Adrenal gland (tissue), 9 donors: ENCODE measurements at regions not wholly inside any gene's neighbourhood (a gene's known extent, or its start where the extent isn't known, plus 50 kb on each side); places are given as distances from the start of the nearest gene placed in this dataset.

Experiments
- DNase-seq, 7 donors: peaks; one replicate each; pipeline ENCODE4 v3.0.0-alpha.2; 2019 to 2020
- H3K27ac ChIP-seq, 5 donors: fragments of 200-600 bp; sonication (generic) in 4 of 5; 1 replicate in 3 of 5; 2 replicates in 2 of 5; pipeline versions ENCODE4 v1.5.1 to v1.8.0; 2016 to 2020; ENCODE audit warnings: mild to moderate bottlenecking in 1 of 5
- H3K27me3 ChIP-seq: fragments of 200-600 bp; 2 replicates; pipeline ENCODE4 v1.8.0; 2021
- H3K36me3 ChIP-seq, 2 donors: fragments of 200-600 bp; replicated peaks in 1 of 2; 1 replicate in 1 of 2; 2 replicates in 1 of 2; pipeline versions ENCODE4 v1.5.1 to v1.8.0; 2018 to 2022
- H3K4me1 ChIP-seq, 2 donors: fragments of 200-600 bp; replicated peaks in 1 of 2; 1 replicate in 1 of 2; 2 replicates in 1 of 2; pipeline versions ENCODE4 v1.5.1 to v1.8.0; 2018 to 2021
- H3K4me3 ChIP-seq, 4 donors: fragments of 200-600 bp; sonication (generic) in 3 of 4; one replicate each; pipeline ENCODE4 v1.5.1; 2016 to 2018
- H3K9me3 ChIP-seq, 3 donors: fragments of 200-600 bp; sonication (generic) in 1 of 3; replicated peaks in 1 of 3; 1 replicate in 2 of 3; 2 replicates in 1 of 3; pipeline versions ENCODE4 v1.5.1 to v1.8.0; 2016 to 2021
- POLR2A ChIP-seq, 2 donors: fragments of 450-650 bp; IDR thresholded peaks; one replicate each; pipeline ENCODE4 v1.6.1; 2017; ENCODE audit warnings: antibody characterized with exemption in 2 of 2, mild to moderate bottlenecking in 2 of 2, moderate library complexity in 1 of 2
- WGBS, 4 donors: extraction: QIAGEN DNeasy Blood & Tissue Kit in 2 of 4; methylation state at CpG; one replicate each; pipeline versions ENCODE4 v1.1.5 to v1.1.7; 2013 to 2017; 5-methylcytosine and 5-hydroxymethylcytosine counted together
- intact Hi-C, 2 donors: fragments of 100-400 bp; cut with DNase I; formaldehyde crosslinking; loops; one replicate each; pipeline versions ENCODE4 v1.14.1 to v1.15.0; 2022 to 2023
- TF ChIP-seq, protein P1 (sequence below), 6 experiments: fragments of 450-650 bp in 4 of 6; fragments of 200-600 bp in 2 of 6; sonication (generic) in 1 of 6; IDR thresholded peaks; 1 replicate in 5 of 6; 2 replicates in 1 of 6; pipeline versions ENCODE4 v1.5.1 to v1.8.0; 2016 to 2021; ENCODE audit warnings: antibody characterized with exemption in 6 of 6, mild to moderate bottlenecking in 2 of 6, moderate library complexity in 1 of 6
- donor health status: healthy with polysubstance abuse.
- donor health status: Bipolar disorder and iron deficiency.
- donor health status: DM: yes; HTN: yes; CAD: no.
- donor health status: DM: no; HTN: no; CAD: no.
- donor health status: DM: no; HTN: no; CAD: no.

GRCh38 chr12:92403210-92404175, 257.8 kb upstream of the BTG1 start:
- TF ChIP-seq POLR2A (IDR thresholded peaks at IDR 0.05) = no peak
- TF ChIP-seq, protein P1, sequence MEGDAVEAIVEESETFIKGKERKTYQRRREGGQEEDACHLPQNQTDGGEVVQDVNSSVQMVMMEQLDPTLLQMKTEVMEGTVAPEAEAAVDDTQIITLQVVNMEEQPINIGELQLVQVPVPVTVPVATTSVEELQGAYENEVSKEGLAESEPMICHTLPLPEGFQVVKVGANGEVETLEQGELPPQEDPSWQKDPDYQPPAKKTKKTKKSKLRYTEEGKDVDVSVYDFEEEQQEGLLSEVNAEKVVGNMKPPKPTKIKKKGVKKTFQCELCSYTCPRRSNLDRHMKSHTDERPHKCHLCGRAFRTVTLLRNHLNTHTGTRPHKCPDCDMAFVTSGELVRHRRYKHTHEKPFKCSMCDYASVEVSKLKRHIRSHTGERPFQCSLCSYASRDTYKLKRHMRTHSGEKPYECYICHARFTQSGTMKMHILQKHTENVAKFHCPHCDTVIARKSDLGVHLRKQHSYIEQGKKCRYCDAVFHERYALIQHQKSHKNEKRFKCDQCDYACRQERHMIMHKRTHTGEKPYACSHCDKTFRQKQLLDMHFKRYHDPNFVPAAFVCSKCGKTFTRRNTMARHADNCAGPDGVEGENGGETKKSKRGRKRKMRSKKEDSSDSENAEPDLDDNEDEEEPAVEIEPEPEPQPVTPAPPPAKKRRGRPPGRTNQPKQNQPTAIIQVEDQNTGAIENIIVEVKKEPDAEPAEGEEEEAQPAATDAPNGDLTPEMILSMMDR (IDR thresholded peaks at IDR 0.05) = no peak
- WGBS, 4 donors = 68 to 97% (median 81%) methylated on average over 3 of the region's 3 CpGs
- intact Hi-C loops = no loop called here

DNA sequence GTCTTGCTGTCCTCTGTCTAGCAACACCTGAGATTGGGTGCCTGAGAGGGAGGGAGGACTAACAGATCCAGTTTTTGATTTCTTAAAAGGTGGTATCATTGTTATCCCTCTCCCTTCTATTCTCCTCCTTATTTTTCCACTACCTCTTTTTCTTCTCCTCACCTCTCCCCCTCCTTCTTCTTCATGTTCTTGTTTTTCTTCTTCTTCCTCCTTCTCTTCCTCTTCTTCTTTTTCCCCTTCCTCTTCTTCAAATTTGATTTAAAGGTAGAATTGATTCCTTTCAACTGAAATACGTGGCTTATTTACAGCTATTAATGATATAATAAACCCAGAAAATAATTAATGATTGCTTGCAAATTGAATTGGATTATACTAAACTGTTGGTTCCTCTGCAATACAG, 256.8 kb upstream of the BTG1 start:
- no peak overlapping the region for H3K4me3 ChIP-seq
- intact Hi-C loops = no loop called here
- no peak for DNase-seq
- no peak for TF ChIP-seq POLR2A (IDR thresholded peaks at IDR 0.05)
- TF ChIP-seq, protein P1 (IDR thresholded peaks at IDR 0.05) = no peak
- H3K9me3 ChIP-seq = no peaks in the 10 kb centered on the region
- peaks cover 0 to 2% of the 10 kb centered on the region in 2 donors for H3K4me1 ChIP-seq
- no peaks in the 10 kb centered on the region for H3K27me3 ChIP-seq
- 38 to 83% (median 64%) methylated on average over 1 of the region's 1 CpG for WGBS, 4 donors
- no peaks in the 10 kb centered on the region for H3K36me3 ChIP-seq
- no peak overlapping the region for H3K27ac ChIP-seq

More at GRCh38 chr12:92403210-92404175, 257.8 kb upstream of the BTG1 start:
- Histone ChIP-seq H3K27me3 (no peaks in the 10 kb centered on the region), H3K9me3 (no peaks in the 10 kb centered on the region), H3K4me3 (no peak overlapping the region), H3K27ac (no peak overlapping the region), H3K36me3 (no peaks in the 10 kb centered on the region), H3K4me1 (no peaks in the 10 kb centered on the region)
- DNase-seq = no peak

DNA sequence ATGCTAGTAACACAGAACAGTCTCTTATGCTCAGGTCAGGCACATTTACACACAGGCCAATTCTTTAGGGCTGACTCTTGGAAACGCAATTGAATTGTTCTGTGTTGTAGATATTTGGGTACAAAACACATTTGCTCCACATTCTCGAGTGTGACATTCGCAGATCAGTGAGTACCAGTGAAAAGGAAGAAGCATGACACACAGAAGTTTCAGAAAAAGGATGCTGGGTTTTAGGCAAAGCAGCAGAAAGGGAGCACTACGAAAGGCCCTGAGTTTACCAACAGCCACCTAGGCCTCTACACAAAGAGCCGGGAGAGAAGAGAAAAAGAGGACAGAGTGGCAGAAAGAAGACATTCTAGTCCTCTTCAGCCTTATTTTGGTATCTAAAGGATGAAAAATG, 254.4 kb upstream of the BTG1 start:
- DNase-seq = no peak
- intact Hi-C loops = no loop called here
- H3K27ac ChIP-seq = no peak overlapping the region
- TF ChIP-seq, protein P1 (IDR thresholded peaks at IDR 0.05) = no peak
- no peak for TF ChIP-seq POLR2A (IDR thresholded peaks at IDR 0.05)
- no peaks in the 10 kb centered on the region for H3K36me3 ChIP-seq
- no peak overlapping the region for H3K4me3 ChIP-seq
- 75 to 92% (median 86%) methylated on average over 5 of the region's 5 CpGs for WGBS, 4 donors
- H3K27me3 ChIP-seq = no peaks in the 10 kb centered on the region
- H3K9me3 ChIP-seq = no peaks in the 10 kb centered on the region
- H3K4me1 ChIP-seq = peaks cover 0 to 13% of the 10 kb centered on the region in 2 donors

- intact Hi-C loops = no loop called here
- 76 to 84% (median 83%) methylated on average over 8 of the region's 8 CpGs for WGBS, 4 donors
- TF ChIP-seq, protein P1 (IDR thresholded peaks at IDR 0.05) = no peak
- no peak for TF ChIP-seq POLR2A (IDR thresholded peaks at IDR 0.05)
- H3K27ac ChIP-seq = no peak overlapping the region
- H3K9me3 ChIP-seq = no peaks in the 10 kb centered on the region
- no peaks in the 10 kb centered on the region for H3K36me3 ChIP-seq
- H3K4me3 ChIP-seq = no peak overlapping the region
- DNase-seq = no peak
- H3K4me1 ChIP-seq = peaks cover 0 to 13% of the 10 kb centered on the region in 2 donors
- H3K27me3 ChIP-seq = no peaks in the 10 kb centered on the region
These were observed 253.1 kb upstream of the BTG1 start for GRCh38 chr12:92398565-92399309.
